UCSD-AML1 (cell line): ENCODE measurements at regions not wholly inside any gene's neighbourhood (a gene's known extent, or its start where the extent isn't known, plus 50 kb on each side); places are given as distances from the start of the nearest gene placed in this dataset.

Experiments
- DNase-seq: peaks from one replicate; lab custom pipeline; 2025; ENCODE audit not compliant: unreplicated experiment; lab: John Stamatoyannopoulos, UW

GRCh38 chr11:70906101-70906500 lies 346.3 kb downstream of the SHANK2 start:
- no peak for DNase-seq

- DNase-seq, result no peak
These were observed 344.2 kb downstream of the SHANK2 start for GRCh38 chr11:70908223-70908622.

GRCh38 chr11:70910835-70911234 lies 341.5 kb downstream of the SHANK2 start:
- no peak for DNase-seq

- DNase-seq, result no peak
These were observed 340.0 kb downstream of the SHANK2 start for GRCh38 chr11:70912226-70912840.

GRCh38 chr11:70913715-70914231 lies 338.6 kb downstream of the SHANK2 start:
- no peak for DNase-seq

GRCh38 chr11:70914496-70914895 lies 337.9 kb downstream of the SHANK2 start:
- DNase-seq, result no peak

- DNase-seq, result no peak
These were observed 337.0 kb downstream of the SHANK2 start for GRCh38 chr11:70915158-70915985.

- DNase-seq, result no peak
These were observed 336.0 kb downstream of the SHANK2 start for GRCh38 chr11:70916351-70916750.

GRCh38 chr11:70918242-70918641 lies 334.1 kb downstream of the SHANK2 start:
- DNase-seq, result no peak

- DNase-seq, result no peak
These were observed 330.6 kb downstream of the SHANK2 start for GRCh38 chr11:70921804-70922203.

GRCh38 chr11:70924108-70924507 lies 328.3 kb downstream of the SHANK2 start:
- DNase-seq, result no peak

GRCh38 chr11:70925238-70925637 lies 327.1 kb downstream of the SHANK2 start:
- no peak for DNase-seq

- no peak for DNase-seq
These were observed 325.7 kb downstream of the SHANK2 start for GRCh38 chr11:70926543-70927201.

GRCh38 chr11:70928854-70929598 lies 323.4 kb downstream of the SHANK2 start:
- DNase-seq, result no peak

- DNase-seq, result no peak
These were observed 322.2 kb downstream of the SHANK2 start for GRCh38 chr11:70930215-70930614.

GRCh38 chr11:70931430-70931829 lies 320.9 kb downstream of the SHANK2 start:
- DNase-seq, result no peak

GRCh38 chr11:70933981-70934583 lies 318.3 kb downstream of the SHANK2 start:
- DNase-seq, result no peak

GRCh38 chr11:70935006-70935768 lies 317.2 kb downstream of the SHANK2 start:
- no peak for DNase-seq

- DNase-seq, result no peak
These were observed 309.8 kb downstream of the SHANK2 start for GRCh38 chr11:70942593-70942992.

- DNase-seq, result no peak
These were observed 308.2 kb downstream of the SHANK2 start for GRCh38 chr11:70944141-70944540.
